Colonic mucosa (tissue), 4 donors: ENCODE measurements at regions not wholly inside any gene's neighbourhood (a gene's known extent, or its start where the extent isn't known, plus 50 kb on each side); places are given as distances from the start of the nearest gene placed in this dataset.

Experiments used
- DNase-seq: peaks from one replicate; pipeline ENCODE4 v3.0.0-alpha.2; 2020
- H3K27ac ChIP-seq: fragments of 200-600 bp; one replicate; pipeline ENCODE4 v1.8.0; 2021
- H3K27me3 ChIP-seq: fragments of 200-600 bp; one replicate; pipeline ENCODE4 v1.8.0; 2021
- H3K36me3 ChIP-seq: fragments of 200-600 bp; one replicate; pipeline ENCODE4 v1.8.0; 2021
- H3K4me1 ChIP-seq: fragments of 200-600 bp; one replicate; pipeline ENCODE4 v1.8.0; 2021; ENCODE audit warnings: mild to moderate bottlenecking
- H3K4me3 ChIP-seq: fragments of 200-600 bp; one replicate; pipeline ENCODE4 v1.8.0; 2021
- H3K9ac ChIP-seq, 2 donors: one replicate each; pipeline ENCODE4 v1.7.0; 2013; ENCODE audit warnings: control low read depth in 2 of 2, low read depth in 2 of 2, low read length in 2 of 2
- H3K9me3 ChIP-seq: fragments of 200-600 bp; one replicate; pipeline ENCODE4 v1.8.0; 2021
- CTCF ChIP-seq: fragments of 200-600 bp; IDR thresholded peaks from one replicate; pipeline ENCODE4 v1.8.0; 2022; ENCODE audit warnings: antibody characterized with exemption, mild to moderate bottlenecking
- intact Hi-C: fragments of 100-400 bp; cut with DNase I; formaldehyde crosslinking; loops from one replicate; pipeline ENCODE4 v1.14.1; 2022
- donor health status: healthy.
- donor health status: DM: no; HTN: no; CAD: no.
- donor health status: DM: no; HTN: no; CAD: no.

GRCh38 chr5:71887680-71888079, 168.6 kb downstream of the CARTPT start:
- H3K36me3 ChIP-seq, result no peaks in the 10 kb centered on the region
- no peak overlapping the region for H3K27ac ChIP-seq
- DNase-seq, result no peak
- H3K9me3 ChIP-seq, result no peaks in the 10 kb centered on the region
- intact Hi-C loops, result no loop called here
- no peaks in the 10 kb centered on the region for H3K4me1 ChIP-seq
- H3K27me3 ChIP-seq, result no peaks in the 10 kb centered on the region
- H3K9ac ChIP-seq, result no peak overlapping the region
- no peak overlapping the region for H3K4me3 ChIP-seq
- no peak for TF ChIP-seq CTCF

GRCh38 chr5:71891406-71891805, 172.3 kb downstream of the CARTPT start:
- Histone ChIP-seq H3K9ac (no peak overlapping the region), H3K9me3 (no peaks in the 10 kb centered on the region), H3K36me3 (no peaks in the 10 kb centered on the region), H3K27ac (no peak overlapping the region), H3K4me1 (no peaks in the 10 kb centered on the region), H3K27me3 (no peaks in the 10 kb centered on the region), H3K4me3 (no peak overlapping the region)
- no peak for TF ChIP-seq CTCF
- intact Hi-C loops, result no loop called here
- DNase-seq, result no peak

- no peaks in the 10 kb centered on the region for H3K36me3 ChIP-seq
- TF ChIP-seq CTCF, result no peak
- no peak overlapping the region for H3K27ac ChIP-seq
- no peak overlapping the region for H3K9ac ChIP-seq
- intact Hi-C loops, result no loop called here
- no peaks in the 10 kb centered on the region for H3K4me1 ChIP-seq
- no peaks in the 10 kb centered on the region for H3K27me3 ChIP-seq
- no peak overlapping the region for H3K4me3 ChIP-seq
- no peak for DNase-seq
- H3K9me3 ChIP-seq, result no peaks in the 10 kb centered on the region
Observed at GRCh38 chr5:71891856-71892255, 172.8 kb downstream of the CARTPT start.

GRCh38 chr5:71892641-71893365, 173.7 kb downstream of the CARTPT start:
- H3K9me3 ChIP-seq, result no peaks in the 10 kb centered on the region
- intact Hi-C loops, result no loop called here

GRCh38 chr5:71893451-71893850, 174.4 kb downstream of the CARTPT start:
- no peak for TF ChIP-seq CTCF
- no peak overlapping the region for H3K27ac ChIP-seq
- DNase-seq, result no peak
- H3K9ac ChIP-seq, result no peak overlapping the region
- H3K4me3 ChIP-seq, result no peak overlapping the region
- intact Hi-C loops, result no loop called here
- H3K36me3 ChIP-seq, result no peaks in the 10 kb centered on the region
- no peaks in the 10 kb centered on the region for H3K9me3 ChIP-seq
- H3K4me1 ChIP-seq, result no peaks in the 10 kb centered on the region
- no peaks in the 10 kb centered on the region for H3K27me3 ChIP-seq

More at GRCh38 chr5:71892641-71893365, 173.7 kb downstream of the CARTPT start:
- H3K4me1 ChIP-seq, result no peaks in the 10 kb centered on the region
- no peaks in the 10 kb centered on the region for H3K36me3 ChIP-seq
- H3K27ac ChIP-seq, result no peak overlapping the region
- H3K9ac ChIP-seq, result no peak overlapping the region
- no peak for TF ChIP-seq CTCF
- no peak overlapping the region for H3K4me3 ChIP-seq
- no peak for DNase-seq
- H3K27me3 ChIP-seq, result no peaks in the 10 kb centered on the region
